PFSK-1 (cell line): ENCODE measurements at regions not wholly inside any gene's neighbourhood (a gene's known extent, or its start where the extent isn't known, plus 50 kb on each side); places are given as distances from the start of the nearest gene placed in this dataset.

Experiments
- FOXP2 ChIP-seq: optimal IDR thresholded peaks from 2 replicates; pipeline ENCODE3; 2011; ENCODE audit warnings: borderline replicate concordance, control low read depth, inconsistent platforms; ENCODE audit not compliant: insufficient read depth; ENCODE audit errors: extremely low read length, extremely low read depth
- POLR2AphosphoS5 ChIP-seq: IDR thresholded peaks from 2 replicates; pipeline ENCODE4 v1.6.1; 2012; ENCODE audit warnings: low read depth, mild to moderate bottlenecking, control low read depth, low read length, moderate library complexity
- SIN3A ChIP-seq: IDR thresholded peaks from 2 replicates; pipeline ENCODE4 v1.6.1; 2012; ENCODE audit warnings: mild to moderate bottlenecking, low read length, moderate library complexity, borderline replicate concordance; ENCODE audit not compliant: insufficient read depth
- TAF1 ChIP-seq: IDR thresholded peaks from 2 replicates; pipeline ENCODE4 v1.6.1; 2012; ENCODE audit warnings: low read length, control low read depth, borderline replicate concordance; ENCODE audit not compliant: insufficient read depth
- TF ChIP-seq, protein P1 (sequence below), 2 experiments: IDR thresholded peaks; 2 replicates each; pipeline versions ENCODE4 v1.6.1 to v1.8.0; 2011 to 2012; ENCODE audit warnings: low read depth in 2 of 2, low read length in 2 of 2, control low read depth in 1 of 2, inconsistent platforms in 1 of 2, mild to moderate bottlenecking in 1 of 2, moderate library complexity in 1 of 2; ENCODE audit not compliant: insufficient read depth in 1 of 2

DNA sequence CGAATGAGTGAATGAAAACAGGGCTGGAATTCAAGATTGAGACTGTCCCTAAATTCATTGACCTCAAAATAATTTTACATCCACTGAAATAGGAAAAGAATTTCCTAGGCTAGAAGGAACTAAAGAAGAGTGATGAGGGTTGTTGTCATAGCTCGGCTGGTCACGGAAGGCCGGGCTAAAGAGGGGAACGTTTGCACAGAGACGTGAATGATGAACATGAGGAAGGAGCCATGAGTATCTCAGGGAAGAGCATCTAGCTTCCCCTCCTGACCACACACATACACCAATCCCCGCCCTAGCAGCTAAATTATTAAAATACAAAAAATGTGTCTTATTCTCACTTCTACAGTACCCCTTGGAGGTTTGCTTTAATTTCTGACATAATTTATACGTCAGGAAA, 124.4 kb upstream of the ABCA1 start:
- TF ChIP-seq SIN3A: no peak
- no peak for TF ChIP-seq TAF1
- TF ChIP-seq, protein P1, sequence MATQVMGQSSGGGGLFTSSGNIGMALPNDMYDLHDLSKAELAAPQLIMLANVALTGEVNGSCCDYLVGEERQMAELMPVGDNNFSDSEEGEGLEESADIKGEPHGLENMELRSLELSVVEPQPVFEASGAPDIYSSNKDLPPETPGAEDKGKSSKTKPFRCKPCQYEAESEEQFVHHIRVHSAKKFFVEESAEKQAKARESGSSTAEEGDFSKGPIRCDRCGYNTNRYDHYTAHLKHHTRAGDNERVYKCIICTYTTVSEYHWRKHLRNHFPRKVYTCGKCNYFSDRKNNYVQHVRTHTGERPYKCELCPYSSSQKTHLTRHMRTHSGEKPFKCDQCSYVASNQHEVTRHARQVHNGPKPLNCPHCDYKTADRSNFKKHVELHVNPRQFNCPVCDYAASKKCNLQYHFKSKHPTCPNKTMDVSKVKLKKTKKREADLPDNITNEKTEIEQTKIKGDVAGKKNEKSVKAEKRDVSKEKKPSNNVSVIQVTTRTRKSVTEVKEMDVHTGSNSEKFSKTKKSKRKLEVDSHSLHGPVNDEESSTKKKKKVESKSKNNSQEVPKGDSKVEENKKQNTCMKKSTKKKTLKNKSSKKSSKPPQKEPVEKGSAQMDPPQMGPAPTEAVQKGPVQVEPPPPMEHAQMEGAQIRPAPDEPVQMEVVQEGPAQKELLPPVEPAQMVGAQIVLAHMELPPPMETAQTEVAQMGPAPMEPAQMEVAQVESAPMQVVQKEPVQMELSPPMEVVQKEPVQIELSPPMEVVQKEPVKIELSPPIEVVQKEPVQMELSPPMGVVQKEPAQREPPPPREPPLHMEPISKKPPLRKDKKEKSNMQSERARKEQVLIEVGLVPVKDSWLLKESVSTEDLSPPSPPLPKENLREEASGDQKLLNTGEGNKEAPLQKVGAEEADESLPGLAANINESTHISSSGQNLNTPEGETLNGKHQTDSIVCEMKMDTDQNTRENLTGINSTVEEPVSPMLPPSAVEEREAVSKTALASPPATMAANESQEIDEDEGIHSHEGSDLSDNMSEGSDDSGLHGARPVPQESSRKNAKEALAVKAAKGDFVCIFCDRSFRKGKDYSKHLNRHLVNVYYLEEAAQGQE (IDR thresholded peaks at IDR 0.05; ENCODE audit: insufficient read depth in 1 of 2, low read depth in 2 of 2, low read length in 2 of 2): no peak
- TF ChIP-seq POLR2AphosphoS5: no peak
- TF ChIP-seq FOXP2: no peak

DNA sequence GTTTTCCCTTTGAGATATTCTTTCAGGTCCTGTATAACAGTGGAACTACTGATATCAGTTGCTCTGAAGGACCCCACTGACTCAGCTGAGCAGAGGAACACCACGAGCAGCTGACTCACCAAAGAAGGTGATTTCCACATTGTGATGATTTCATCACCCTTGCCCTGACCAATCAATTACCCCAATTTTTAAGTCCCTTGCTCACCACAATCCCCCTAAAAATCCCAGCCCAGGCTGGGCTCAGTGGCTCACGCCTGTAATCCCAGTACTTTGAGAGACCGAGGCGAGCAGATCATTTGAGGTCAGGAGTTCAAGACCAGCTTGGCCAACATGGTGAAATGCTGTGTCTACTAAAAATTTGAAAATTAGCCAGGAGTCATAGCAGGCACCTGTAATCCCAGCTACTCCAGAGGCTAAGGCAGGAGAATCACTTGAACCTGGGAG, 125.3 kb upstream of the ABCA1 start:
- TF ChIP-seq SIN3A: no peak
- no peak for TF ChIP-seq POLR2AphosphoS5
- no peak for TF ChIP-seq TAF1
- TF ChIP-seq, protein P1 (IDR thresholded peaks at IDR 0.05; ENCODE audit: insufficient read depth in 1 of 2, low read depth in 2 of 2, low read length in 2 of 2): no peak
- no peak for TF ChIP-seq FOXP2

DNA sequence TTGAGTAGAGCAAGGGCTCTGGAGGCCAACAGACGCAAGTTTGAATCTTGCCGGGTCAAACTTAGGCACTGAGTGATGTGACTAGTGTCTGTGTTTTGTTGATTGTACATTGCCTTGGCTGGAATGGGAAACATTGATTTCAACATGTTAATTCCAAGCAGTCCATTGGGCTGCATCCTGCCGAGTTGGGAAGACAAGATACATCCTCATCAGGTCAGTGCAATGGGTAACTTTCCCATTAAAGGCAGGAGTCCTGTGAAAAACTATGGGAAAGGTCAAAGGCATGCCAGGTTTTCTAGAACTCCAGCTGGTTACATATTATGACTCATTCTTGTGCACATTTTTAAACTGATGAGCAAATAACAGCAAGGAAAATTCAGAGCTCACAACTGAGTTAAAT, 126.5 kb upstream of the ABCA1 start:
- TF ChIP-seq TAF1 (no peak), POLR2AphosphoS5 (no peak), SIN3A (no peak), FOXP2 (no peak)
- TF ChIP-seq, protein P1 (IDR thresholded peaks at IDR 0.05; ENCODE audit: insufficient read depth in 1 of 2, low read depth in 2 of 2, low read length in 2 of 2): no peak

DNA sequence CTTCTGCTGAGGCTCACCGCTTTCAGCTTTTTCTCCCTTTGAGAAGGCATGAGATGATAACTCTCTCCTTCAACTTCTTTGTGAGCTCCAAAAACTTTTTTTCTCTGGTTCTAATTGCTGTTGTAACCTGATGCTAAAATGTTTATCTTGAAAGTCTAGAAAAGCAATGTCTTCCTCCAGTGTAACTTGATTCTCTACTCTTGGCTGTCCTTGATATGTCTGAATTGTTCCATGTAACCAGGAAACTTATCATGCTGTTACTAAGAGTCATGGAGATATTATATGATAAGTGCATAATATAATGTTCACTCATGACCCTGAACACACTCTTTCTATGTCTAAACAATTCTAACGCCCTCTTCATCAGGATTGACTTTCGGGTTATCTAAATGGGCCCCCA, 128.0 kb upstream of the ABCA1 start:
- TF ChIP-seq POLR2AphosphoS5 (no peak), SIN3A (no peak), TAF1 (no peak), FOXP2 (no peak)
- TF ChIP-seq, protein P1 (IDR thresholded peaks at IDR 0.05; ENCODE audit: insufficient read depth in 1 of 2, low read depth in 2 of 2, low read length in 2 of 2): no peak

DNA sequence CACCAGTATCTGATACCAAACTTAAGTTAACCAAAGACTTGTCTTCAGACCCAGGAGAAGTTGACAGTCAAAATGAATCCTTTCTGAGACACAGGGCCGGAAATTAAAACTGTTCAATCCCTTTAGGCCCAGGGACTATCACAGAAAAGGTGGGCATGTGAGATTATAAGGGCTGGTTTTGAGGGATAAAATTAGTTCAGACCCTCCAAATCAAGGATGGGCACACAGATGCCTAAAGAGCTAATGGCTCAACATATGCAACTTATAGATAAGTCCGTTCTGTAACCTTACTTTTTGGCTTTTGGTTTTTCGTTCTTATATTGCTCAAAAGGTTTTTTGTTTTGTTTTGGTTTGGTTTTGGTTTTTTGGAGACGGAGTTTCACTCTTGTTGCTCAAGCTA, 129.6 kb upstream of the ABCA1 start:
- TF ChIP-seq FOXP2: no peak
- TF ChIP-seq, protein P1 (IDR thresholded peaks at IDR 0.05; ENCODE audit: insufficient read depth in 1 of 2, low read depth in 2 of 2, low read length in 2 of 2): no peak
- no peak for TF ChIP-seq TAF1
- TF ChIP-seq SIN3A: no peak
- no peak for TF ChIP-seq POLR2AphosphoS5
